Femur (tissue), 1 donor: ENCODE measurements at regions not wholly inside any gene's neighbourhood (a gene's known extent, or its start where the extent isn't known, plus 50 kb on each side); places are given as distances from the start of the nearest gene placed in this dataset.
A peak's percentile ranks its signal among the peaks of the same experiment; 100 is the strongest.
"Not testable (repeated sequence)": the region's sequence is repeated elsewhere in the genome, so short reads cannot be mapped to it uniquely, and the experiment has no call there.

ENCODE experiments used
- DNase-seq: peaks from one replicate; pipeline ENCODE4 v3.0.0-alpha.2; 2017

DNA sequence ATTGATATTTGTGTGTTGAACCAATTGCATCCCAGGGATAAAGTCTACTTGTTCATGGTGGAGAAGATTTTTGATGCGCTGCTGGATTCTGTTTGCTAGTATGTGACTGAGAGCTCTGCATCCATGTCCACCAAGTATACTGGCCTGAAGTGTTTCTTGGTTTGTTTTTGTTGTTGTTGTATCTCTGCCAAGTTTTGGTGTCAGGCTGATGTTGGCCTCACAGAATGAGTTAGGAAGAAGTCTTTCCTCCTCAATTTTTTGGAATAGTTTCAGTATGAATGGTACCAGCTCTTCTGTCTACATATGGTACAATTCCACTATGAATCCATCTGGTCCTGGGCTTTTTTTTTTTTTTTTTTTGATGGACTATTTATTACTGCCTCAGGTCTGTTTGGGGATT is 50.9 kb upstream of the OSTN start:
- no peak for DNase-seq

DNA sequence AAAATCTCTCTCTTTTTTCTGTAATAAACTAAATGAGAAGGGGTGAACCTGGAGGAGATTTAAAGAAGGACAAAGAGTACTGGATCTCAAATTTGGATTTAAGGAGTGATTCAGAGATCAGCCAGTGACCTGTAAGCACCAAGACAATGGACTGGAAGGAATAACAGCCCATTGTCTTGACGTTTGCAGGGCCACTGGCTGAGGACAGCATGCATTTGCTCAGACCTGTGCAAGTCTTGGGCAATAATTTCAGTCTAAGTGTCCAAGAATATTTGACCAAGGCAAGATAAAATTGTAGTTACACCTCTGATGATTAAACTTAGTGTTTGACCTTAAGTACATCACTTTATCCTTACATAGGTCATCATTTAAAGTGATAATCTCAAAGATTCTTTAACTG is 55.8 kb upstream of the OSTN start:
- DNase-seq = no peak

DNA sequence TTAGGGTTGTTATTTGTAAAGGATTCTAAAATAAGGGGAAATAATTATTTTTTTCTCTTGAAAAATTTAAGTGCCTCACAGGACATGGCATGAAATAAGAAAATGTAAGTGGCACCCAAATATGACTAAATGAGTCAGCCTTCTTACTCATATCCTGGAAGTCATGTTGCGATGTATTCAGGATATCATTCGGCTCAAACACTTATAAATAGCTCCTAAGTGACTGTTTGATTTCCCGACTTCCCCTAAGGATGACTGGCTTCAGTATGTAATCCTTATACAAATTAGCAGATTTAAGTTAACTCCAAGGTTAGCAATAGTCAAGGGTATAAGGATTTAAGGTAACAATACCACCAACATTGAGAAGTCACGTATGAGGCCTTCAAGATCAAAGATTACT is 57.3 kb upstream of the OSTN start:
- DNase-seq = no peak

DNA sequence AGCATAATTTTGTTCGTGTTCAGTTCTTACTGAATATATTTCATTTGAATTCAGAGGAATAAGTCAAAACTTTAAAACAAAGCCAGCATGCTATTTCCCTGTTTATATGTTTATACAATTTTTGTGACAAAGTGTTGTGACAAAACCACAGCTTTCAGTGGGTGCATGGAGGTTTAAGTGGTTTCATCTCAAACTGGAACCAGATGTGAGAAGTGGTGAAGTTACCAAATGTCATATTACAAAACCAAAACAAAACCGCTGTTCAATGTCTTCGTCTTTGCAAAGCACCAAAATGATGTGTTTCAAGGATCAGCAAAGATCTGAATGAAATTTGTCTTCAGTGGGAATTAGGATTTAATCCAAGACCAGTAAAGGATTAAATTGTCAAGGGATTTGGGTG is 59.3 kb upstream of the OSTN start:
- no peak for DNase-seq

DNA sequence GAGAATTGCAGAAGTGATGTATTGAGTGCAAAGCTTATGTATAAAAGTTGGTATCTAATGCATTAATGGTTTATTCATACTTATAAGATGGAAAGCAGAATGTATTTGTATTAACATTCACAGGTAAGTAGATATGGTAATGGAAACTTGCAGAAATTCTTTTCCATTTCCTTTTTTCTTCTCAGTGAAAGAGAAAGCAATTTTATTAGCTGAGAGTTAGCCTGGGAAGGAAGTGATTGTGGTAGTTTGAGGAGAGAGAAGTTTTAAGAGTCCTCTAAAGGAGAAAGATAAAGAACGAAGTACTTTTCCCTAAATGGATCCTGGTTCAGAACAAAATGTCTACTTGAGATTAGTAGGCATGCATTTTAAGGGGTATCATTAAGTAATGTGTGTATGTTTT is 60.1 kb upstream of the OSTN start:
- DNase-seq = no peak

DNA sequence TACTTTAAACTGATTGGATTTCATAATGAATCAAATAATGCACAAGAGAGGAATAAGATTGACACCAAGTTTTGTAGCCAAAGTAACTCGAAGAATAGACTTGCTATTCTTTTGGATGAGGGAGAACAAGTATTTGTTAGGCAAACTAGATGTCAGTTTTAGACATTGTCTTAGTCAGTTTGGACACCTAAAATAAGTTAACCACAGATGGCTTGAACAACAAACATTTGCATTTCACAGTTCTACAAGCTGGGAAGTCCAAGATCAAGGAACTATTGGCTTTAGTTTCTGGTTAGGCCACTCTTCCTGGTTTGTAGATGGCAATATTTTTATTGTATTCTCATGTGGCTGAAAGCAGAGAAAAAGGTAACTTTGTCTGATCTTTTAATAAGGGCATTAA is 61.3 kb upstream of the OSTN start:
- no peak for DNase-seq

DNA sequence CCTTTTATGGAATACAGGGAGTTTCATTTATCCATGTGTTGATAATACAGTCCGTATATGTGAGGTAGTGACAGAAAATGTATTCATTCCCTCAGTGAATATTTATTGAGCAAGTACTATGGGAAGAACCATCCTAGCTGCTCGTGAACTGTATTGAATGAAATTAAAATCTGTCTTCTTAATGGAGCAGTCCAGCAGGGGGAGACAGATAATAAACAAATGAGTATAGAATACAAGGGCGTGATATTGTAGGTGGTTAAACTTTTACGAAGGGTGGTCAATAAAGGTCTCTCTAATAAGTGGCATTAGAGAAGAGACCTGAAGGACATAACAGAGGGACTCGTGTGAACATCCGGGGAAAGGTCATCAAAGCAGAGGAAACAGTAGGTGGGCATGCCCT is 62.7 kb upstream of the OSTN start:
- DNase-seq = no peak

DNA sequence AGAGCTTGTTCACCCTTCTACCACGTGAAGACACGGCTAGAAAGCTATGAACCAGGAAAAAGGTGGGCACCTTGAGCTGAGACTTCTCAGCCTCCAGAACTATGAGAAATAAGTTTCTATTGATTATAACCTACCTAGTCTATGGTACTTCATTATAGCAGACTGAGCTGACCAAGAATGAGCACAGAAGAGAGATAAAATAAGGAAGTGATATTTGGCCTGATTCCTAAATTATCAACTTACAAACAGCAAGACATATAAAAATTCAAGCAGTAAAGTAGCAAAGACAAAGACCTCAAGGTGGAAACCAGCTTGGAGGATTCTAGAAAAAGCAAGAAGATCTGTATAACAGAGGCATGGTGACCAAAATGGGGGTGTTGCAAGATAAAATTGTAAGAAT is 63.9 kb upstream of the OSTN start:
- DNase-seq = no peak

DNA sequence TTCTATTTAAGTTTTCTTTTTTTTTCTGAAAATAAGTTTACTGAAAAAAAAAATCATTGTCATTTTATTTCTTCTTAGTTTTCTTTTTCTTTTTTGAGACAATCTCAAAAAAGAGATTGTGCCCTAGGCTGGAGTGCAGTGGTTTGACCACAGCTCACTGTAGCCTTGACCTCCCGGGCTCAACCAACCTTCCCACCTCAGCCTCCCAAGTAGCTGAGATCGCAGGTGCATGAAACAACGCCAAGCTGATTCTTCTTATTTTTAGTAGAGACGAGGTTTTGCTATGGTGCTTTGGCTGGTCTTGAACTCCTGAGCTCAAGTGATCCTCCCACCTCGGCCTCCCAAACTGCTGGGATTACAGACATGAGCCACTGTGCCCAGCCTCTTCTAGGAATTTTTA is 65.7 kb upstream of the OSTN start:
- no peak for DNase-seq

DNA sequence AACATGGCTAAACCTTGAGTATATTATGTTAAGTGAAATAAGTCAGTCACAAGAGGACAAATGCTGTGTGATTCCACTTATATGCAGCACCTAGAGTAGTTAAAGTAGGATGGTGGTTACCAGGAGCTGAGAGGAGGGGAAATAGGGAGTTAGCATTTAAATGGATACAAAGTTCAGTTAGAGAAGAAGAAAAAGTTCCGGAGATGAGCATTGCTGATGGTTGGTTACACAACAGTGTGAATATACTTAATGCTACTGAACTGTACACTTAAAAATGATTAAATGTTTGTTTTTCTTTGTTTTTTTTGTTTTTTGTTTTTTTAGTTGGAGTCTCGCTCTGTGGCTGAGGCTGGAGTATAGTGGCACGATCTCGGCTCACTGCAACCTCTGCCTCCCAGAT is 67.7 kb upstream of the OSTN start:
- DNase-seq = no peak

DNA sequence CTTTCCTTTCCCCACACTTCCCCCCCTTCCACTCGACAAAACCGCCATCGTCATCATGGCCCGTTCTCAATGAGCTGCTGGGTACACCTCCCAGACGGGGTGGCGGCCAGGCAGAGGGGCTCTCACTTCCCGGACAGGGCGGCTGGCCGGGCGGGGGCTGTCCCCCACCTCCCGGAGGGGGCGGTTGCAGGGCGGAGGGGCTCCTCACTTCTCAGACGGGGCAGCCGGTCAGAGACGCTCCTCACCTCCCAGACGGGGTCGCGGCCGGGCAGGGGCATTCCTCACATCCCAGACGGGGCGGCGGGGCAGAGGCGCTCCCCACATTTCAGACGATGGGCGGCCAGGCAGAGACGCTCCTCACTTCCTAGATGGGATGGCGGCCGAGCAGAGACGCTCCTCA is 74.2 kb upstream of the OSTN start:
- not testable (repeated sequence) for DNase-seq

DNA sequence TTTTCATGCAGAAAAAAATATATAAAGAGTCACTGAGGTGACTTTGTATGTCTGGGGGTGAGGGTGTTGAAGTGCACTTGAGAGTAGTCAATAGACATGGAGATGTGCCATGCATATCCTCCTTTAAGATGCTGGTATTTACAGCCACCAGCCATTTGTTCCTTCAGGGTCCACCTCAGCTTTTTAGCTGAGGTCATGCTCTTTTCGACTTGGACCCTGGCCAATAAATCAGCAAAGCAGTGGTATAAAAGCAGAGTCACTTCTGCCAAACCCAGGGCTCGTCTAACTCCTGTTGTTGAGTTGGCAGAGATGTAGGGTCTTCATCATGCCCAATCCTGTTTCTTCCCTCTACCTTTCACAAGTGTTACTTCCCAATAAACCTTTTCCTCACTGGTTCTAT is 75.1 kb upstream of the OSTN start:
- no peak for DNase-seq

DNA sequence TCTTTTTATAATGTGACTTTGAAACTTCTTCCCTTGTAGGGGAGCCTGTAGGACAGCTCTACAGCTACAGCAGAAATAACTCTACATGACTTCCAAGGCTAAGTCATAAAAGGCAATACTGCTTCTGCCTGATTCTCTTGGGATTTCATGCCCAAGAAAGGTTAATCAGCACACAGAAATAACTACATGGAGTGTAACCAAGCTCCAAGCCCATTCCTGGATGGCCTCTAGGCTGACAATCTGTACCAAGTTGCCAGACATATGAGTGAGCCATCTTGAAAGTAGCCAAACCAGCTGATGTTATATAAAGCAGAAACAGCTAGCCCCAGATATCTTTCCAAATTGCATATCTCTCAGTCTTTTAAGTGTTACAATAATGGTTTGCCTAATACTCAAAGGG is 75.8 kb upstream of the OSTN start:
- DNase-seq = no peak

DNA sequence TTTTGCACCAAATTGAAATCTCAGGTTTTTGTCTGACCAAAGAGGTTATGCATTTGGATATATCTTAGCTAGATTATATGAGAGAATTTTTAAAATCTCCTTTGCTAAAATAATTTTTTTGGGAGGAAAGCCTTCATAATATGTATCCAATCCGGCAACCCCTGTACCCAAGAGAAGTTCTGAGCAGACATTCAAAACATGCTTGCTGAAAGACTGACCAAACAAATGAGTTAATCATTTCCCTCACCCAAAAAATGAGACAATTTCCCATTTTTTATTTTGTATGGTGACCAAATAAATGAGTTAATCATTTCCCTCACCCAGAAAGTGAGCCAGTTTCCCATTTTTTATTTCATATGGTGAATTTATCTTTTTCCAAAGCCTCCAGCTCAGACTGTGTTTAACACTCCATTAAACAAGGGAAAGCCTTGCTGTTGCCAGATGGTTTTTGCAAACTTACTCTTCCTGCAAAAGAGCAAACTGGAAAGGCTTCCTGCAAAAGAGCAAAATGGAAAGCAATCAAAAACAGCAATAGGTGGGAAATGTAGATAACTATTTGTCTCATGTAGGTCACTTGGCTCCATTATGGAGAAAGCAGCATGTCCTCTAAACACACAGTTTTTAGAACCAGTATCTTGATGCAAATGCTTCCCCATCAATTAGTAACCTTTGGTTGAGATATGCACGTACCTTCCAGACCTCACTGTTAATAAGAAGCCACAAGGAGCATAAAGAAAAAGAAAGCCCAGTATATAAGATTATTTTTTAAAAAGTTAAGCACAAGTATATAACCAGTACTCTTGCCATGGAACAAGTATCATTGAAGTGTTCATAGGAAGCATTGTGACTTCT is 78.4 kb upstream of the OSTN start:
- no peak for DNase-seq

DNA sequence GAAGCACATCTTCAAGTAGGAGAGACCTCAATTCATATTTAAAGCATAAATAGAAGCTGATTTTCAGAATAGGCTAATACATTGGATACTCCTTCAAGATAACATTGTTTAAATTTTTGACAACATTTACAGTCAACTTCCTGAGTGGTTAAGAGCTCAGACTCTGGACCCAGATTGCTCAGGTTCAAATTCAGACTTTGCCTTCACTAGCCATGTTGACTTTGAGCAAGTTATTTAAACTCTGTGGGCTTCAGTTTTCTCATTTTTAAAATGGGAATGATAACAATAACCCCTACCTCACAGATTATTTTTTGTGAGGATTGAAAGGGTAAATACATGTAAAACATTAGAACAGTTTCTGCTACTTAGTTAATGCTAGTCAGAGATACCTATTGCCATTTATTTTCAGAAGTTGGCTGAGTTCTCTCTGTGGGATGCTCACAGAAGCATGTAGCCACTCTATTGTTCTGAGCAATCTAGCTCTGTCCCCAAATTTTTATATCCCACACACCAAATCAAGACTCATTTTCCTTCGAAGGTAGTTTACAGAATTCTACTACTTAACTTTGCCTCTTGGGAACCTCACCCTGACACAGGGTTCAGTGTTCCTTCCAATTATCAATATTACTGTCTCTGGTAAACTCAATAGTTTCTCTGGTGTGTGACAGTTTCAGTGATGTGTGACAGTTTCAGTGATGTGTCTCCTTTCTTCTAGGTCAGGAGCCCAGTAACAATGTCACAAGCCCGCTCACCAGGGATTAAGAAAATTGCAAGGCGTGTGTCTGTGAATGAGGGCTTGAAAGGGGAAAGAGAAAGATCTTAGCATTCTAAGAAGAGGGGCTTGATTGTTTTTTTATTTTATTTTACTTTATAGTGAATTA is 79.4 kb upstream of the OSTN start:
- no peak for DNase-seq

DNA sequence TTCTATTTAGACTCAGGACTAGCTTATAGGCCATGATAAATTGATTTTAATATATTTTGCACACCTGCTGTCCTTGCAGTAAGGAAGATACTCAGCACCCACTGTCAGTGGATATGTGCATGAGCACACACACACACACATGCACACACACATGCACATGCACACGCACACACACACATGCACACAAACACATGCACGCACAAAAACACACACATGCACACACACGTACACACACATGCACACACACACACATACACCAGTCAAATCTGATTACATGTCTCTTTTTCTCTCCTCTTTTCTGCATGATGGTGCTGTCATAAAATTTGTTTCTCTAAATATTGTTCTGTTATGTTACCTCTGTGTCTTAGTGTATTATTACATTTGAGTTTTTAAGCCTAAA is 87.3 kb upstream of the OSTN start:
- no peak for DNase-seq

DNA sequence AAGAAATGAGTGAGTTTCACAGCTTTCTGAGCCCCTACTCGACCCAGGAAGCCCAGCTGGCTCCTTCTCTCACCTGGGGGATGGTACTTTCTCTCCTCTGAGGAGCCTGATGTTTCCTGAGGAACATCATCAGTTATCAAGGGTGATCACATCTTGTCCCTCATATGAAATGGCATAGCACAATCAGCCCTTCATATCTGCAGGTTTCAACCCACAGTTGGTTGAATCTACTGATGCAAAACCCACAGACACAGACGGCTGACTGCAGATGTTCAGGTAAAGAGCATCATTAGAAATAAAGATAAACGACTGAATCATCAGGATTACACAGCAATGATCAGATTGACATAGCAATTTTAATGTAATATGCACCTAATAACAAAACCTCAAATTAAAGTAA is 93.6 kb upstream of the OSTN start:
- no peak for DNase-seq

DNA sequence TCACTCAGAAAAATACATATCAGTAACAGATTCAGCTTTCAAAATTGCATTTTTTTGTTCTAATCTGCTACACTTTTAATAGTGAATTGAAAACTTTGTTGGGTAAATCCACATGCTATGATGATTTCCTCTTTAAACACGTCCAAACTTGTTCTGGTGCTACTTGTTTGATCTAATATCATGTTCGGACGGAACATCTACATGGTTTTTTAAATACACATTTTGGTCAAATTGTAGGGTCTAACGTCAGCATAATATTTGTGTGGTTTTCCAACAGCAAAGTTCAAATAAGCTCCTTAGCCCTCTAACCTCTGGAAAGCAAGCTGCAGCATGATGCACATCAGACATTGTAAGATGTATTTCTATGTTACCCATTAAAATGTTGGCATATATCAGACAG is 98.5 kb upstream of the OSTN start:
- DNase-seq = no peak

DNA sequence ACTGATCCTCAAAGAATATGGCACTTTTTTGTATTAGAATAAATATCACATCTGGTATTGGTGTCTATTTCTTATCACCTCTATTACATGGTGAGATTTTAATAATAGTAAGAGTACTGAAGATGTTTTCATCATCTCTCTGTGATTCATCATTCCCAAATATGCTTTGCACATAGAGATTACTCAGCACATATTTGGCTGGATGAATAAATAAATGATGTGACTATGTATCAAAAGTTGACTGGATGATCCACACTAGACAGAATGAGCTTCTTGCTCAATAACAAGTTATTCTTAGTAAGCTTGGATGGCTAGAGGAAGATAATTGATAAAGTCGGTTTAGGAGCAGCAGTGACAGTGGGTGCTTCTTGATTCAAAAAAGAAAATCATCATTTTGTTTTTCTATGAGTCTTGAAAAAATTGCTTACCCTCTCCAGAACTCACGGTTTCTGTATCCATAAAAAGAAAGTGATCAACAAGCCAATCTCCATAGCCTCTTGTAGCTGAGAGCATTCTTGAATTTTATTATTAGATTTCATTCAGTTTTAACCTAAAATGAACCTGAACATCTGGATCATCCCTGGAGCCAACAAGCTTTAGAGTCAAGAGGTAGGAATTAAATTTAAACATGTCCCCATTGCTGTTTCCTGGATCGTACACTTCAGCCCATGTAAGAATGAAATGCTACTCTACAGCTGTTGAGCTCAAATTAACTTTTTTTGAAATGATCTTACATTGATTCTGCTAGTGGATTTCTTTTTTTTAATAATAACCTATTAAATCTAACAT is 104.8 kb upstream of the OSTN start:
- DNase-seq = no peak

DNA sequence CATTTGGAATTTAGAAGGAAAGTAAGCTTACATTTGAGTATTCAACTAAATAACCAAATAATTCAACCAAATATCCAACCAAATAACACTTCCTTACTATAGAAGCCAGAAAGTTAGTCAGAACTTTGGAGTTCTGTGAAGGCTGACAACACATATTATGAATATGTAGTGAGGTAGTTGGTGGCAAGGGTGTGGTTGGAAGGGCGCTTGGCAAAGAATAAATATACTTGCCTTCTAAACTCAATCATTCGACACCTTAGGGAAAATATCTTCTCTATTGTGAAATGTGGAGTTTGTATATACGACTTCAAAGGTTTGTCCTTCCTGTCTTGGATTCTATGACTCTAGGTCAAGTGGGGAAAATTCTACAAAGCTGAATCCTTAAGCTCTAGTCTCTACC is 111.7 kb upstream of the OSTN start:
- DNase-seq = no peak

DNA sequence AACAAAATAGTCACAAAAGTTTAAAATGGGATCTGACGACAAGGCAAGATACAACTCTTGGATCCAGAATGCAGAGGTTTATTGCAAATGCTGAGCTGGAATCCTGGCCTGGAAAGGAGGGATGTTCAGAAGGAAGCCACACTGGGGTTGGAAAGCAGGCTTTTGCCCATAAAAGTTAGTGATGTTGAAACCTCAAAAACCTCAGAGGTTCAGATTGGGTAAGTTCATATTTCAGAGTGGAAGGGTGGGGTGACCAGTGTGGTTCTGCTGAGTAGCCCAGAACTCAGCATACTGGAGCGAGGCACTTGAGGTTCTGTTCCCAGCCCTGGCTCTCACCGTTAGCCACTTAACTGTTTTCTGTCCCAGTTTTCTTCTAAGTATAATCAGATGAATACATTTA is 114.0 kb upstream of the OSTN start:
- peak; percentile 43 for DNase-seq

DNA sequence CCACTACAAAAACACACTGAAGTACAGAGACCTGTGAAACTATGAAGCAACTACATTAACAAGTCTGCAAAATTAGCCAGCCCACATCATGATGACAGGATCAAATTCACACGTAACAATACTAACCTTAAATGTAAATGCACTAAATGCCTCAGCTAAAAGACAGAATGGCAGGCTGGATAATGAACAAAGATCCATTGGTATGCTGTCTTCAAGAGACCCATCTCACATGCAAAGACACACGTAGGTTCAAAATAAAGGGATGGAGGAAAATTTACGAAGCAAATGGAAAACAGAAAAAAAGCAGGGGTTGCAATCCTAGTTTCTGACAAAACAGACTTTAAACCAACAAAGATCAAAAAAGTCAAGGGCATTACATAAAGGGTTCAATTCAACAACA is 120.1 kb upstream of the OSTN start:
- not testable (repeated sequence) for DNase-seq

DNA sequence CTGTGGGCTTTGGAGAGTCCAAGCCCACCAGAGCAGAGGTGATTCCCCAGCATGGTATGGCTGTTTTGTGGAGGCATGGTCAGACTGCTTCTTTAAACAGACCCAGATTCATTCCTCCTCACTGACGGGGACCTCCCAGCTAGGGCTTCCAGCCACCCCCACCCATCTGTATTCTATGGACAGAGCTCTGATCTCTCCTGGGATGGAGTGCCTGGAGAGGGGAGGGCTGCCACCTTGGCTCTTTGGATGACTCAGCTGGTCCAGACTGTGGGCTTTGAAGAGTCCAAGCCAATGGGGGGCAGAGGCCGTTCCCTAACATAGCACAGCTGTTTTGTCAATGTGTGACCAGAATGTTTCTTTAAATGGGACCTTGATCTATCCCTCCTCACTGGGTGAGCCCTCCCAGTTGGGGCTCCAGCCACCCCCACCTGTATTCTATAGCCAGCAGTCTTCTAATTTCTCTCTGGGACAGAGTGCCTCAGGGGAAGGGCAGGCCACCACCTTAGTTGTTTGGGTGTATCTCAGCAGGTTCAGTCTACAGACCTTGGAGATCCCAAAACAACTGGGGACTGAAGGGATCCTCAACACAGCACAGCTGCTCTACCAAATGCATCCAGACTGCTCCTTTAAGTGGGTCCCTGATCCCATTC is 122.0 kb upstream of the OSTN start:
- DNase-seq = no peak
